NCI-H748 (cell line): ENCODE measurements at regions not wholly inside any gene's neighbourhood (a gene's known extent, or its start where the extent isn't known, plus 50 kb on each side); places are given as distances from the start of the nearest gene placed in this dataset.
"Not testable (repeated sequence)": the region's sequence is repeated elsewhere in the genome, so short reads cannot be mapped to it uniquely, and the experiment has no call there.

ENCODE experiments used
- DNase-seq: peaks from one replicate; lab custom pipeline; 2025; ENCODE audit not compliant: unreplicated experiment; lab: John Stamatoyannopoulos, UW

- DNase-seq, result no peak
Observed at GRCh38 chr18:8882632-8883408, 177.5 kb downstream of the MTCL1 start.

- no peak for DNase-seq
Observed at GRCh38 chr18:8883409-8883668, 178.0 kb downstream of the MTCL1 start.

- DNase-seq, result not testable (repeated sequence)
Observed at GRCh38 chr18:8887877-8888276, 182.5 kb downstream of the MTCL1 start.

GRCh38 chr18:8889489-8889888 is 184.1 kb downstream of the MTCL1 start:
- no peak for DNase-seq

GRCh38 chr18:8890503-8890902 is 185.1 kb downstream of the MTCL1 start:
- not testable (repeated sequence) for DNase-seq

- peak; percentile 56 for DNase-seq
Observed at GRCh38 chr18:8890957-8891464, 185.7 kb downstream of the MTCL1 start.

- DNase-seq, result no peak
Observed at GRCh38 chr18:8893221-8893620, 187.9 kb downstream of the MTCL1 start.

- DNase-seq, result no peak
Observed at GRCh38 chr18:8893628-8894231, 188.4 kb downstream of the MTCL1 start.

- DNase-seq, result no peak
Observed at GRCh38 chr18:8894823-8895222, 189.5 kb downstream of the MTCL1 start.

- DNase-seq, result no peak
Observed at GRCh38 chr18:8895341-8895740, 190.0 kb downstream of the MTCL1 start.

GRCh38 chr18:8895987-8896619 is 190.7 kb downstream of the MTCL1 start:
- DNase-seq, result no peak

- no peak for DNase-seq
Observed at GRCh38 chr18:8899000-8899399, 193.6 kb downstream of the MTCL1 start.

- no peak for DNase-seq
Observed at GRCh38 chr18:8900552-8900951, 195.2 kb downstream of the MTCL1 start.

- no peak for DNase-seq
Observed at GRCh38 chr18:8901019-8901418, 195.7 kb downstream of the MTCL1 start.

- no peak for DNase-seq
Observed at GRCh38 chr18:8904316-8904715, 198.2 kb upstream of the NDUFV2 start.

GRCh38 chr18:8908792-8909510 is 193.5 kb upstream of the NDUFV2 start:
- DNase-seq, result no peak

GRCh38 chr18:8910186-8910822 is 192.2 kb upstream of the NDUFV2 start:
- DNase-seq, result no peak

GRCh38 chr18:8910843-8911242 is 191.7 kb upstream of the NDUFV2 start:
- no peak for DNase-seq

- DNase-seq, result no peak
Observed at GRCh38 chr18:8911408-8912340, 190.8 kb upstream of the NDUFV2 start.
